ENCODE measurements at regions not wholly inside any gene's neighbourhood (a gene's known extent, or its start where the extent isn't known, plus 50 kb on each side); places are given as distances from the start of the nearest gene placed in this dataset.

GRCh38 chr7:12111422-12112405 lies 99.4 kb upstream of the TMEM106B start:
- peak; percentile 8 for DNase-seq (ENCODE audit: low spot score)
- in situ Hi-C loops (cut with HindIII; ENCODE audit: low sequenced_read_pairs), result no loop called here

- in situ Hi-C loops (cut with HindIII; ENCODE audit: low sequenced_read_pairs), result no loop called here
- no peak for DNase-seq (ENCODE audit: low spot score)
Observed at GRCh38 chr7:12117170-12117569, 93.9 kb upstream of the TMEM106B start.

GRCh38 chr7:12119620-12120303 lies 91.3 kb upstream of the TMEM106B start:
- in situ Hi-C loops (cut with HindIII; ENCODE audit: low sequenced_read_pairs), result no loop called here
- peak; percentile 5 for DNase-seq (ENCODE audit: low spot score)

- in situ Hi-C loops (cut with HindIII; ENCODE audit: low sequenced_read_pairs), result no loop called here
- DNase-seq (ENCODE audit: low spot score), result no peak
Observed at GRCh38 chr7:12120632-12121031, 90.5 kb upstream of the TMEM106B start.

- in situ Hi-C loops (cut with HindIII; ENCODE audit: low sequenced_read_pairs), result no loop called here
- no peak for DNase-seq (ENCODE audit: low spot score)
Observed at GRCh38 chr7:12123172-12123571, 87.9 kb upstream of the TMEM106B start.

- in situ Hi-C loops (cut with HindIII; ENCODE audit: low sequenced_read_pairs), result no loop called here
- no peak for DNase-seq (ENCODE audit: low spot score)
Observed at GRCh38 chr7:12124028-12124427, 87.1 kb upstream of the TMEM106B start.

GRCh38 chr7:12127455-12127854 lies 83.6 kb upstream of the TMEM106B start:
- no peak for DNase-seq (ENCODE audit: low spot score)
- in situ Hi-C loops (cut with HindIII; ENCODE audit: low sequenced_read_pairs), result no loop called here

- in situ Hi-C loops (cut with HindIII; ENCODE audit: low sequenced_read_pairs), result no loop called here
- DNase-seq (ENCODE audit: low spot score), result no peak
Observed at GRCh38 chr7:12130609-12131008, 80.5 kb upstream of the TMEM106B start.

- in situ Hi-C loops (cut with HindIII; ENCODE audit: low sequenced_read_pairs), result no loop called here
- DNase-seq (ENCODE audit: low spot score), result no peak
Observed at GRCh38 chr7:12131122-12131521, 80.0 kb upstream of the TMEM106B start.

- DNase-seq (ENCODE audit: low spot score), result no peak
- in situ Hi-C loops (cut with HindIII; ENCODE audit: low sequenced_read_pairs), result no loop called here
Observed at GRCh38 chr7:12133865-12134264, 77.2 kb upstream of the TMEM106B start.

GRCh38 chr7:12136523-12136922 lies 74.6 kb upstream of the TMEM106B start:
- DNase-seq (ENCODE audit: low spot score), result no peak
- in situ Hi-C loops (cut with HindIII; ENCODE audit: low sequenced_read_pairs), result no loop called here

- no peak for DNase-seq (ENCODE audit: low spot score)
- in situ Hi-C loops (cut with HindIII; ENCODE audit: low sequenced_read_pairs), result no loop called here
Observed at GRCh38 chr7:12137283-12137682, 73.8 kb upstream of the TMEM106B start.

- in situ Hi-C loops (cut with HindIII; ENCODE audit: low sequenced_read_pairs), result no loop called here
- DNase-seq (ENCODE audit: low spot score), result no peak
Observed at GRCh38 chr7:12138421-12138820, 72.7 kb upstream of the TMEM106B start.

- in situ Hi-C loops (cut with HindIII; ENCODE audit: low sequenced_read_pairs), result no loop called here
- DNase-seq (ENCODE audit: low spot score), result no peak
Observed at GRCh38 chr7:12139416-12139815, 71.7 kb upstream of the TMEM106B start.

- no peak for DNase-seq (ENCODE audit: low spot score)
- in situ Hi-C loops (cut with HindIII; ENCODE audit: low sequenced_read_pairs), result no loop called here
Observed at GRCh38 chr7:12146813-12147212, 64.3 kb upstream of the TMEM106B start.

GRCh38 chr7:12152196-12152918 lies 58.7 kb upstream of the TMEM106B start:
- DNase-seq (ENCODE audit: low spot score), result no peak
- in situ Hi-C loops (cut with HindIII; ENCODE audit: low sequenced_read_pairs), result no loop called here

- DNase-seq (ENCODE audit: low spot score), result no peak
- in situ Hi-C loops (cut with HindIII; ENCODE audit: low sequenced_read_pairs), result no loop called here
Observed at GRCh38 chr7:12154119-12154518, 57.0 kb upstream of the TMEM106B start.

- in situ Hi-C loops (cut with HindIII; ENCODE audit: low sequenced_read_pairs), result no loop called here
- no peak for DNase-seq (ENCODE audit: low spot score)
Observed at GRCh38 chr7:12157517-12157916, 53.6 kb upstream of the TMEM106B start.

- DNase-seq (ENCODE audit: low spot score), result no peak
Observed at GRCh38 chr7:12158334-12159060, 52.6 kb upstream of the TMEM106B start.

More at GRCh38 chr7:12158334-12159060, 52.6 kb upstream of the TMEM106B start:
- in situ Hi-C loops (cut with HindIII; ENCODE audit: low sequenced_read_pairs), result no loop called here
